ENCODE measurements at regions not wholly inside any gene's neighbourhood (a gene's known extent, or its start where the extent isn't known, plus 50 kb on each side); places are given as distances from the start of the nearest gene placed in this dataset.
A peak's percentile ranks its signal among the peaks of the same experiment; 100 is the strongest.

DNA sequence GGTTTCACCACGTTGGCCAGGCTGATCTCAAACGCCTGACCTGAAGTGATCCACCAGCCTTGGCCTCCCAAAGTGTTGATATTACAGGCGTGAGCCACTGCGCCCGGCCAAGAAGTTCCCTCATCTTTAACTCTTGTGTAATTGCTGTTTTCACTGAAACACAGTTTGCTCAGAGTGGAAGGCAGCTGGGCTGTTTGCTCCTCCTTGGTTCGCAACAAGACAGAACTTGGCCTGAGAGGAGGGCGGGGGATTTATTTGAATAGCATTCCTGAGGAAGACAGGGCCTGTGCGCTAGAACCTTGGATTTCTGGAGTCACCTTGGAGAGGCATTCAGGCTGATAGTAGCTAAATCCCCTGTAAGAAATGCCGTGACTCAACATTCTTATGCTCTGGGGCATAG lies 226.7 kb upstream of the MCTP2 start:
- DNase-seq, result no peak

- no peak for DNase-seq
Observed at GRCh38 chr15:94002041-94002440, 229.3 kb upstream of the MCTP2 start.

- DNase-seq, result peak; percentile 40
Observed at GRCh38 chr15:94001255-94001801, 230.0 kb upstream of the MCTP2 start.

- DNase-seq, result no peak
Observed at GRCh38 chr15:94000606-94001005, 230.8 kb upstream of the MCTP2 start.

DNA sequence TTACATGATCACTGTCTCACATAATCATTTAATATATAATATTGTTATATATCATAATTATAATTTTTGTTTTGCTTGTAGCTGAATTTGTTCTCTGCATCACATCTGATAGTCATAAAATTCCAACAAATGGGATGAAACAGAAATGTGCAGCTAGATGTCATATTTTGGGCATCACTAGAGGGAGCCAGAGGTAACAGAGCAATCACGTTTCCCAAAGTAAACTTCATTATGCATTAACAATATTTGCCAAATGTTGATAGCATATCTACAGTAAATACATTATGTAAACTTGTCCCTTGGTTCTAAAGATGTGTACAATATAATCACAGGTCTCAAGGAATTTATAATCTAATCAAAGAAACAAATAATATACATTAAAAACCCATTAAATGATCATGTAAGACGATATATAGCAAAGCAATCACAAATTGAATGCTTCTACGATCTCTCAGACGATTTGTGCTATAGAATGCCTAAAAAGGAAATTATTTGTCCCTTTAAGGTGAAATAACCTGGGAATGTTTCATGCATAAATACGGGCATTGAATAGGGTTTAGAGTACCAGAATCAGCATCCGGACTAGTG lies 234.2 kb upstream of the MCTP2 start:
- DNase-seq, result peak; percentile 38

GRCh38 chr15:93989440-93989998 lies 241.8 kb upstream of the MCTP2 start:
- no peak for DNase-seq

DNA sequence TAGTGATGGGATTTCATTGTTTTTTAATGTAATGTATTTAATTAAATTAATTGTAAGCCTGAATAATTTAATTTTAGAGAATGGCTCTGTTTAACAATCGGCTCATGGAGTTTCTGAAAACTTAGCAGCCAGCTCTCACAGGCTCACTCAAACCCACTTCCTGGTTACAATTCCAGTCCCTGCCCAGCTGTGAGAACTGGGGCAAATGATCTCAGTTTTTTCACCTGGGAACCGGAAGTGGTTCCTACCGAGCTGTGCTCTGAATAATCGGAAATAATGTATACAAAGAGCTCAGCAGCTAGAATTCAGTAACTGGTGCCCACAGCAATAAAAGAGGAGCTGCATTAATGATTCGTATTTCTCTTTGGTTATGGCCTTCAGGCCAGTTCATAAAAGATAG lies 244.3 kb upstream of the MCTP2 start:
- DNase-seq, result no peak

DNA sequence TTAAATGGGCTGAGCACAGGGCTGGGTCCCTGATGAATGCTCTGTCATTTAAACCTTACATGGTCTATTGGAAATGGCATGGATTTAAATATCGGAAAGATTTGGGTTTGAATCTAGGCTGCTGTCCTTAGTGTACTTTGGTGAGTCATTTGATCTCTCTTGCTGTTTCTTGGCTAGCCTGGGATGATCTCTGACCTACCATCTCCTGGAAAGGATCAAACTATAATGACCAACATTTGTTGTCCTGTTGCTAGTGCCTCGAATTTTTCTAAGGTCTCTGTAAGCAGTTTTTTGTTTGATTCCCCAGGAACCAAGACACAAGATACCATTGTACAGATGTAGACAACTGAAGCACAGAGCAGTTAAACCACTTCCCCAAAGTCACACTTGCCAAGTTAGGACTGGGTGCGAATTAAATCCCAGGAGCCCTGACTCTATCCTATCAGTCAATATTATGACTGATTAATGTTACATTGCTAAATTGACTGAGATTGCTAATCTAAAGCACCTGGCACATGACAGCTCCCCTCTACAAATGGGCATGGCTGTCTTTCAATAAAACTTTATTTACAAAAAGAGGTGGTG lies 244.9 kb upstream of the MCTP2 start:
- no peak for DNase-seq

GRCh38 chr15:93985925-93986324 lies 245.4 kb upstream of the MCTP2 start:
- DNase-seq, result no peak

DNA sequence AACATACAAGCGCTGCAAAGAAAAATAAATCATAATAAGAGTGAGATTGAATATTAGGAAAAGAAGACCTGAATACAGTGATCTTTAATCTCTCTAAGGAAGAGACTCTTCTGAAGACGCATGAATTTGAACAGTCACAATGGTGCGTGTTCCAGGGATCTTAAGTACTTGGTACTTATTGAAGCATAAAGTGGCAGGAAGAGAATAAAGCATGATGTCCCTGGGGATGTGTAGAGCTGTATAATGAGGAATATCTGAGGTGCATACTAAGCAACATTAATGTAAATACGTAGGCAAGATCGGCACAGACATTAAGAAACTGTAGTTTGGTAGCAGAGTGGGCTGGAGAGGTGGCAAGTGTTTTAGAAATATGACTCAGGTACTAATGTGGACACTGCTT lies 246.2 kb upstream of the MCTP2 start:
- no peak for DNase-seq

DNA sequence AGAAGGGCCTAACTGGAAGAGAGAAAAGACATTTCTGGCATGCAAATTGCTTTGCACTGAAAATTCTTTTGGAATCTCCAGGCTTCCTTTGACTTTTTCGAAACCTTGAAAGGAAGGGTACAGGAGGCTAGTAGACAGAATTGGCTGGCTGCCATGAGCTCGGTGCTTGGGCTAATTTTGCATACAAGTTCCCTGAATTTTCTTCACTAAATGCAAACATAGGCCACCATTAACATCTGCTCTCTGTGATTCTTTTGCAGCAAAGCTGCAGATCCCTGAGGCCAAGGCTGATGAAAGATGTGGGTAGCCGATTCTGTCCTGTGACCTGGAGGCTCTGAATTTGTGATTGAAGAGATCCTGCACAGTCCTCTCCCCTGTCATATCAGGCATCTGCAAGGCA lies 247.8 kb upstream of the MCTP2 start:
- DNase-seq, result peak; percentile 20

- no peak for DNase-seq
Observed at GRCh38 chr15:93982226-93982727, 249.1 kb upstream of the MCTP2 start.

DNA sequence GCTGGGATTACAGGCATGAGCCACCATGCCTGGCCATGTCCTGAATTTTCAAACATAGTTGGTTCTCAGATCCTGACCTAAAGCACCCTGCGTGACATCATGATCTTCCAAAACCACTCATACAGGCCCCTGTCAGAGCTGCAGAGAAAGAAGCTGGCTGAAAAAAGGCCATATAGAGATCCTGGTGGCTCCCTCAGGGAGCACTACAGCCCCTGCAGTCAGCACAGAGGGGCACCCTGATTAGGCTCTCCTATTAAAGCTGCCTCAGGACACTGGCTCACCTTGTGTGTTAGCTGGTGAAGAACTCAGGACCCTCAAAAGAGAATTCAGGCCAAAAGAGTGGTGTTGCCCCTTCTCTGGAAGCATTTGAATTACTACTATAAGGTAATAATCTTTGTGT lies 249.7 kb upstream of the MCTP2 start:
- DNase-seq, result no peak

DNA sequence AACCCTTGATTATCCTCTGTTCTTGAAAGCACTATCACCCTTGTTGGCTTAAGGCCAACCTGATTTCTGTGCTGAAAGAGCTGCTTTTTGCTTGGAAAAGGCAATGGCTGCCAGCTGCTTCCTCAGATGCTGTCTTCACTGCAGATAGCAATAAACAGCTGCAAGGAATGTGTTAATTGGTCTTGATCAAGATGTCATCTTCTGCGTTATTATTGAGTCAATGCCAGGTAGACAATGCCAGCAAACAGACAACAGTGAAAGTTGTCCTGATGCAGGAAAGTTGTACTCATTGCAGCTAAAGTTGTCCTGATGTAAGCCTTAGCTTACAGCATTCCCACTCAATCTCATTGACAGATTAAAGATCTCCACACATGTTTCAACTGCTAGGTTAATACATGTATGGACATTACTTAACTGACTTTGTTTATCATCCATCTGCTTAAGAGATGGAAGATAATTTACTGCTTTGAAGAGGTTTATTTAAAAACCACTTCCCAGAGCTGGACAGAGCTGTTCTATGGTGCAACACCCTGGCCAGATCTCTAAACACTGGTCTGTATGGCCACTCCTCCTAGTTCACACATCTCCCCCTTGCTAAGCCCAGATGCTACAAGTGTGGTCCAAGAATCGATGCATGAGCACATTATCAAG lies 251.0 kb upstream of the MCTP2 start:
- no peak for DNase-seq

- DNase-seq, result peak; percentile 57
Observed at GRCh38 chr15:93974804-93975481, 256.4 kb upstream of the MCTP2 start.

DNA sequence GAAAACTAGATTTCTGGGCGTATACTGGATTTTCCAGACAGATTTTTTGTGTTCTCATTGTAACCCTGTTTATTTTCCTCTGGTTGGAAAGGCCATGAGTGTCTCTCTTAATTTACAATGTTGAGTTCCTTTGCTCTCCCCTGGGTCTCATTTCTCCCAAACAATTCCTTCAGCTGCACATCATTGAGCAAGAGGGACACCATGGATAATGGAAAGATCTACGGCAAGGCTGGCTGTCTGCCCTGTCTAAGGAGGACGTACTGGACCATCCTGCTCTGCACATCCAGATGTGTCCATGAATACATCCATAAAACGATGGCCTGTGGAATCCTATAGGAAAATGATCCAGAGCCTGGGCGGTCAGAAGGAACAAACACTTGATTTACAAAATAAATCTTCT lies 258.1 kb upstream of the MCTP2 start:
- DNase-seq, result no peak

- no peak for DNase-seq
Observed at GRCh38 chr15:93968773-93969172, 262.6 kb upstream of the MCTP2 start.

DNA sequence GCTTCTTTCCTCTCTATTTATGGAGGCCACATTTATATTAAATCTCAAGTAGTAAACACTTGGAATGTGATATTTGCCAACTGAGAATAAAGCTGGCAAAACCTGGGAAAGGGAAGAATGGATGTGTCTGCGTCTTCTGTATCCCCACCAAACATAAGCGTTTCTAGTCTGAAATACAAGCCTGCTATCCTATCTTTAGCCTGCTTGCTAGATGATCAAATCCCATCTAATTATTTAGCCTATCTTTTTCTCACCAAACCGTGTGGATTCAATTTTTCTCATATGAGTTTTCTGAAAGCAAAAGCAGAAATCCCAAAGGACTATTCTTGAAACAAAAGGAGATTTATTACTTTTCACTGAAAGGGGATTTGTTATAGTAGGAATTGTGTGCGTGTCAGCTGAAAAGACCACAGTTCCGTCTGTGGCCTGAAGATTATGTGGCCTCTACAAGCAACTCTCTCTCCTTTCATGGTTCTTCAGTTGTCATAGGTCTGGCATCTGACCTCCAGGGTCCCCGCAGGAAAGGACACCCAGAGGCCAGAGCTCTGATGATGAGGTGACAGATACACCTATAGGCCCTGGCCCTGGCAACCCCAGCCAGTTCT lies 266.0 kb upstream of the MCTP2 start:
- DNase-seq, result no peak

GRCh38 chr15:93954985-93955571 lies 276.3 kb upstream of the MCTP2 start:
- DNase-seq, result no peak

DNA sequence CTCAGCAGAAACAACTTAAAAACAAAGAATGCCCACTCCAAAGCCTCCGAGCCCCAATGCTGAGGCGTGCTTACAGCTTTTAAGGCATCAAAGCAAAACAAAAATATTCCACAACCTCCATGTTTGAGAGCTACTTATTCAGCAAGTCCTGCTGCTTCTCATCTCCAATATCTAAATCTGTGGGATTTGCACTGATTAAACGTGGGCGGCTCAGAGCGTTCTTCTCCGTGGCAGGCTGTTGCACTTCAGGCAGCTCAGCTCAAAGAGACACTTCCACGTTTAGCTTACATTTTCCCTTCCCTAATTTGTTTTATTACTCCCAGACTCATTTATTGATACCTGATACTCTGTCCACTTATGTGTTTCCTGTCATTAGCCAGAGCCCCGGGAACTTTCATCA lies 282.6 kb upstream of the MCTP2 start:
- DNase-seq, result no peak

GRCh38 chr15:93943586-93943985 lies 287.8 kb upstream of the MCTP2 start:
- DNase-seq, result peak; percentile 5

DNA sequence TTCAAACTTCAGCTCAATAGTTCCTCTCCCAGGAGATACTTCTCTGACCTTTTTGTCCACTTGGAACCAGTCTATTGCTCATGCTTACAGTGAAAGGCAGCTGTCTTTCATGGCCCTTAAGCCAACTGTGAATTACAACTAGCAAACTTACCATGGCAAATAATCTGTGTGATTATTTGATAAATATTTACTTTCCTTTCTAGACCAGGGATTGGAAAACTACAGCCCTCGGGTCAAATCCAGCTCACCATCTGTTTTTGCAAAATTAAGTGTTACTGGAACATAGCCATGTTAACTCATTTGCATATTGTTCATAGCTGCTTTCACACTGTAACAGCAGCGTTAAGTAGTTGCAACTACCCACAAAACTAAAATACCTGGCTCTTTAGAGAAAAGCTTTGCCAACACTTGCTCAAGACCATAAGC lies 289.1 kb upstream of the MCTP2 start:
- DNase-seq, result no peak

Measured in fibroblast of skin of scalp (primary cell).